DND-41 (cell line): ENCODE measurements at regions not wholly inside any gene's neighbourhood (a gene's known extent, or its start where the extent isn't known, plus 50 kb on each side); places are given as distances from the start of the nearest gene placed in this dataset.

ENCODE experiments used
- ATAC-seq: fragments of 200-7000 bp; cut with Tn5 transposase; 3 replicates; pipeline ENCODE4 v1.9.1; 2021; ENCODE audit warnings: low read depth; ENCODE audit not compliant: insufficient read depth
- DNase-seq: peaks from one replicate; pipeline ENCODE4 v3.0.0-alpha.2; 2020
- H2AFZ ChIP-seq: 2 replicates; pipeline ENCODE4 v1.6.0; 2012; ENCODE audit warnings: low read depth, low read length
- H3K27ac ChIP-seq: 2 replicates; pipeline ENCODE4 v1.5.1; 2012; ENCODE audit warnings: low read length, inconsistent platforms
- H3K27me3 ChIP-seq: fragments of 200-600 bp; sonication (generic); 2 replicates; pipeline ENCODE4 v1.6.0; 2012; ENCODE audit warnings: low read length, mild to moderate bottlenecking, inconsistent platforms; ENCODE audit not compliant: insufficient read depth, poor library complexity
- H3K36me3 ChIP-seq: 2 replicates; pipeline ENCODE4 v1.5.1; 2012; ENCODE audit warnings: low read length, inconsistent platforms; ENCODE audit not compliant: insufficient read depth
- H3K4me1 ChIP-seq: 2 replicates; pipeline ENCODE4 v1.5.1; 2012; ENCODE audit warnings: mild to moderate bottlenecking, low read length; ENCODE audit not compliant: insufficient read depth
- H3K4me2 ChIP-seq: 2 replicates; pipeline ENCODE4 v1.6.0; 2012; ENCODE audit warnings: mild to moderate bottlenecking, moderate library complexity, low read length, inconsistent platforms; ENCODE audit not compliant: insufficient read depth
- H3K4me3 ChIP-seq, 2 experiments: fragments of 200-600 bp in 1 of 2; shearing (Covaris generic) in 1 of 2; 2 replicates each; pipeline ENCODE4 v1.5.1; 2012 to 2016; ENCODE audit warnings: inconsistent platforms in 2 of 2, low read length in 2 of 2, mild to moderate bottlenecking in 2 of 2, low read depth in 1 of 2, moderate library complexity in 1 of 2
- H3K79me2 ChIP-seq: 2 replicates; pipeline ENCODE4 v1.6.0; 2012; ENCODE audit warnings: low read length, inconsistent platforms; ENCODE audit not compliant: insufficient read depth
- H3K9ac ChIP-seq: 2 replicates; pipeline ENCODE4 v1.6.0; 2012; ENCODE audit warnings: low read depth, mild to moderate bottlenecking, inconsistent platforms, low read length, moderate library complexity
- H3K9me3 ChIP-seq: 2 replicates; pipeline ENCODE4 v1.5.1; 2012; ENCODE audit warnings: low read length, moderate library complexity, mild to moderate bottlenecking, inconsistent platforms; ENCODE audit not compliant: insufficient read depth, severe bottlenecking
- H4K20me1 ChIP-seq: 2 replicates; pipeline ENCODE4 v1.6.0; 2012; ENCODE audit warnings: low read length; ENCODE audit not compliant: insufficient read depth
- CTCF ChIP-seq: IDR thresholded peaks from 2 replicates; pipeline ENCODE4 v1.5.1; 2012; ENCODE audit warnings: borderline replicate concordance, low read length, moderate library complexity, mild to moderate bottlenecking; ENCODE audit not compliant: poor library complexity, severe bottlenecking; ENCODE audit errors: extremely low read depth
- EZH2 ChIP-seq: IDR thresholded peaks from 3 replicates; pipeline ENCODE4 v1.6.1; 2012; ENCODE audit warnings: borderline replicate concordance, low read depth, mild to moderate bottlenecking, moderate library complexity, low read length, inconsistent platforms; ENCODE audit not compliant: severe bottlenecking

- Histone ChIP-seq H3K36me3 (no peaks in the 10 kb centered on the region), H3K27ac (no peak overlapping the region), H3K4me2 (no peak overlapping the region), H3K4me1 (peaks cover 3% of the 10 kb centered on the region; the same call in 1 of the 2 replicates), H2AFZ (no peak overlapping the region), H4K20me1 (no peaks in the 10 kb centered on the region), H3K9ac (no peak overlapping the region), H3K27me3 (no peaks in the 10 kb centered on the region), H3K9me3 (no peaks in the 10 kb centered on the region), H3K4me3 (no peak overlapping the region), H3K79me2 (no peaks in the 10 kb centered on the region)
- TF ChIP-seq EZH2 = no peak
- no peak for TF ChIP-seq CTCF
- DNase-seq = no peak
- ATAC-seq = no peak
Observed at GRCh38 chr5:98631311-98632054, 142.0 kb upstream of the RGMB start.

- Histone ChIP-seq H3K27me3 (no peaks in the 10 kb centered on the region), H3K4me2 (no peak overlapping the region), H3K27ac (no peak overlapping the region), H3K36me3 (no peaks in the 10 kb centered on the region), H3K9me3 (no peaks in the 10 kb centered on the region), H4K20me1 (no peaks in the 10 kb centered on the region), H3K79me2 (no peaks in the 10 kb centered on the region), H3K4me1 (peaks cover 3% of the 10 kb centered on the region; the same call in 1 of the 2 replicates), H3K4me3 (no peak overlapping the region), H2AFZ (0 out of 2 replicates have a peak overlapping the region, but pooled peaks have one; percentile 10), H3K9ac (no peak overlapping the region)
- TF ChIP-seq CTCF = no peak
- TF ChIP-seq EZH2 = no peak
- ATAC-seq (no peak), DNase-seq (no peak)
Observed at GRCh38 chr5:98635656-98636055, 137.8 kb upstream of the RGMB start.

GRCh38 chr5:98637116-98637515 lies 136.3 kb upstream of the RGMB start:
- no peak for ATAC-seq
- Histone ChIP-seq H3K9ac (no peak overlapping the region), H2AFZ (no peak overlapping the region), H3K4me3 (no peak overlapping the region), H3K9me3 (no peaks in the 10 kb centered on the region), H3K27me3 (no peaks in the 10 kb centered on the region), H3K27ac (no peak overlapping the region), H4K20me1 (no peaks in the 10 kb centered on the region), H3K36me3 (no peaks in the 10 kb centered on the region), H3K4me2 (no peak overlapping the region), H3K79me2 (no peaks in the 10 kb centered on the region), H3K4me1 (peaks cover 3% of the 10 kb centered on the region; the same call in 1 of the 2 replicates)
- DNase-seq = no peak
- TF ChIP-seq EZH2 (no peak), CTCF (no peak)
